ENCODE measurements at regions not wholly inside any gene's neighbourhood (a gene's known extent, or its start where the extent isn't known, plus 50 kb on each side); places are given as distances from the start of the nearest gene placed in this dataset.

DNA sequence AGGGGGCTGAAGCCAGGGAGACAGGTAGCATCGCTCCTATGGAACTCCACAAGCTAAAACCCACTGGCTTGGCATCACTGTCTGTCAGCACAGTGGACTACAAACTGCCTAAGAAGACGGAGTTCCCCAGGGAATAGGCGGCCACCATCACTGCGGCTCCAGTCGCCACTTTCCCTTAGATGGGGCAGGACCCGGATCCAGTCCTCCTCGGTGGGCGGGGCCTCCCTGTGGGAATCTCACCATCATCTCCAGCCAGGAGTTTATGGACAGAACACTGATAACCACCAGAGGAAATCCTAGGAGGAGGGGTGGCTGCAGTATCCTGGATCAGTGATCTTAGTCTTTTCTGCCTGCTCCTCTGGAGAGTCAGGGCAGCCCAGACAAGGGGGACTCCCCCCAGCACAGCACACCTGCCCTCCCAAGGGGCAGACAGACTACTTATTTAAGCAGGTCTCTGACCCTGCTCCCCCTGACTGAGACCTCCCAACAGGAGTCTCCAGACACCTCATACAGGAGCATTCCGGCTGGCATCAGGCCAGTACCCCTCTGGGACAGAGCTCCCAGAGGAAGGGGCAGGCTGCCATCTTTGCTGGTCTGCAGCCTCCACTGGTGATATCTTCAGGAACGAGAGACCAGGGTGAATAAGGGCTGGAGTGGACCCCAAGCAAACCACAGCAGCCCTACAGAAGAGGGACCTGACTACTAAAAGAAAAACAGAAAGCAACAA lies 435.6 kb upstream of the RASGRP1 start:
- TF ChIP-seq, protein P1, sequence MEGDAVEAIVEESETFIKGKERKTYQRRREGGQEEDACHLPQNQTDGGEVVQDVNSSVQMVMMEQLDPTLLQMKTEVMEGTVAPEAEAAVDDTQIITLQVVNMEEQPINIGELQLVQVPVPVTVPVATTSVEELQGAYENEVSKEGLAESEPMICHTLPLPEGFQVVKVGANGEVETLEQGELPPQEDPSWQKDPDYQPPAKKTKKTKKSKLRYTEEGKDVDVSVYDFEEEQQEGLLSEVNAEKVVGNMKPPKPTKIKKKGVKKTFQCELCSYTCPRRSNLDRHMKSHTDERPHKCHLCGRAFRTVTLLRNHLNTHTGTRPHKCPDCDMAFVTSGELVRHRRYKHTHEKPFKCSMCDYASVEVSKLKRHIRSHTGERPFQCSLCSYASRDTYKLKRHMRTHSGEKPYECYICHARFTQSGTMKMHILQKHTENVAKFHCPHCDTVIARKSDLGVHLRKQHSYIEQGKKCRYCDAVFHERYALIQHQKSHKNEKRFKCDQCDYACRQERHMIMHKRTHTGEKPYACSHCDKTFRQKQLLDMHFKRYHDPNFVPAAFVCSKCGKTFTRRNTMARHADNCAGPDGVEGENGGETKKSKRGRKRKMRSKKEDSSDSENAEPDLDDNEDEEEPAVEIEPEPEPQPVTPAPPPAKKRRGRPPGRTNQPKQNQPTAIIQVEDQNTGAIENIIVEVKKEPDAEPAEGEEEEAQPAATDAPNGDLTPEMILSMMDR (conservative IDR thresholded peaks at IDR 0.05; ENCODE audit: low read length), result no peak
- TF ChIP-seq EZH2phosphoT487 (IDR thresholded peaks at IDR 0.05; ENCODE audit: borderline replicate concordance, low read depth, low read length), result no peak

Measured in OCI-LY7 (cell line).